Tibial artery (tissue), 4 donors: ENCODE measurements at regions not wholly inside any gene's neighbourhood (a gene's known extent, or its start where the extent isn't known, plus 50 kb on each side); places are given as distances from the start of the nearest gene placed in this dataset.

Experiments
- DNase-seq, 2 donors: peaks; one replicate each; pipeline ENCODE4 v3.0.0-alpha.2; 2019
- H3K27ac ChIP-seq, 2 donors: fragments of 200-600 bp; sonication (generic) in 1 of 2; 1 replicate in 1 of 2; 2 replicates in 1 of 2; pipeline ENCODE4 v1.5.1; 2018 to 2019; ENCODE audit warnings: mild to moderate bottlenecking in 1 of 2
- H3K27me3 ChIP-seq, 2 donors: fragments of 200-600 bp; sonication (generic) in 1 of 2; one replicate each; pipeline versions ENCODE4 v1.5.1 to v1.6.0; 2016 to 2019
- H3K36me3 ChIP-seq, 3 donors: fragments of 200-600 bp; sonication (generic) in 2 of 3; one replicate each; pipeline ENCODE4 v1.5.1; 2016 to 2019; ENCODE audit warnings: mild to moderate bottlenecking in 2 of 3
- H3K4me1 ChIP-seq, 4 donors: fragments of 200-600 bp; sonication (generic) in 2 of 4; 1 replicate in 3 of 4; 2 replicates in 1 of 4; pipeline ENCODE4 v1.5.1; 2016 to 2019
- H3K4me3 ChIP-seq, 2 donors: fragments of 200-600 bp; sonication (generic) in 1 of 2; 1 replicate in 1 of 2; 2 replicates in 1 of 2; pipeline ENCODE4 v1.5.1; 2018 to 2019; ENCODE audit warnings: mild to moderate bottlenecking in 2 of 2
- H3K9me3 ChIP-seq, 3 donors: fragments of 200-600 bp; sonication (generic) in 1 of 3; one replicate each; pipeline ENCODE4 v1.5.1; 2016 to 2019
- intact Hi-C: fragments of 100-400 bp; cut with DNase I; formaldehyde crosslinking; loops from one replicate; pipeline ENCODE4 v1.15.0; 2023; ENCODE audit warnings: low total_unique reads
- TF ChIP-seq, protein P1 (sequence below), 2 experiments: fragments of 200-600 bp in 1 of 2; fragments of 450-650 bp in 1 of 2; IDR thresholded peaks; one replicate each; pipeline ENCODE4 v1.5.1; 2017 to 2019; ENCODE audit warnings: antibody characterized with exemption in 2 of 2, mild to moderate bottlenecking in 1 of 2, moderate library complexity in 1 of 2

DNA sequence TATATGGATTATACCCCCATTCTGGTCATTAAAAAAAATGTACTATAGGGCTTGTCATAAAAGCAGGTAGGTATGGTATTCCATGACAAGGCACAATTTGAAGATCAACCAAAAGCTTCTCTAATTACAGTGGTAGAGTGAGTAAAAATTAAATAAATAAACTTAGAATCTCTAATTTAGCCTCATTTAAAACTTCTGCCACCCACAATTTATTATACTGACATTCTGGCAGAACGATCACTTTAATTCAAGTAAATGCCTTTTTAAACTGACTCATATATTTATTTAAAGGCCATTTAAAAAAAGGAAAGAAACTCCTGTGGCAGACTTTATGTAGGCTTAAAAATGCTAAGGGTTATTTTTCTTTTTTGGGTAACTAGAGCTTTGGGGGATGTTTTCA is 68.3 kb upstream of the PHACTR2 start:
- intact Hi-C loops = no loop called here
- H3K4me3 ChIP-seq = no peak overlapping the region
- H3K4me1 ChIP-seq = peaks cover 0 to 14% (median 4%) of the 10 kb centered on the region in 4 donors
- H3K27ac ChIP-seq = no peak overlapping the region
- TF ChIP-seq, protein P1, sequence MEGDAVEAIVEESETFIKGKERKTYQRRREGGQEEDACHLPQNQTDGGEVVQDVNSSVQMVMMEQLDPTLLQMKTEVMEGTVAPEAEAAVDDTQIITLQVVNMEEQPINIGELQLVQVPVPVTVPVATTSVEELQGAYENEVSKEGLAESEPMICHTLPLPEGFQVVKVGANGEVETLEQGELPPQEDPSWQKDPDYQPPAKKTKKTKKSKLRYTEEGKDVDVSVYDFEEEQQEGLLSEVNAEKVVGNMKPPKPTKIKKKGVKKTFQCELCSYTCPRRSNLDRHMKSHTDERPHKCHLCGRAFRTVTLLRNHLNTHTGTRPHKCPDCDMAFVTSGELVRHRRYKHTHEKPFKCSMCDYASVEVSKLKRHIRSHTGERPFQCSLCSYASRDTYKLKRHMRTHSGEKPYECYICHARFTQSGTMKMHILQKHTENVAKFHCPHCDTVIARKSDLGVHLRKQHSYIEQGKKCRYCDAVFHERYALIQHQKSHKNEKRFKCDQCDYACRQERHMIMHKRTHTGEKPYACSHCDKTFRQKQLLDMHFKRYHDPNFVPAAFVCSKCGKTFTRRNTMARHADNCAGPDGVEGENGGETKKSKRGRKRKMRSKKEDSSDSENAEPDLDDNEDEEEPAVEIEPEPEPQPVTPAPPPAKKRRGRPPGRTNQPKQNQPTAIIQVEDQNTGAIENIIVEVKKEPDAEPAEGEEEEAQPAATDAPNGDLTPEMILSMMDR (IDR thresholded peaks at IDR 0.05) = no peak
- H3K36me3 ChIP-seq = no peaks in the 10 kb centered on the region
- no peaks in the 10 kb centered on the region for H3K27me3 ChIP-seq
- no peak for DNase-seq
- H3K9me3 ChIP-seq = no peaks in the 10 kb centered on the region

DNA sequence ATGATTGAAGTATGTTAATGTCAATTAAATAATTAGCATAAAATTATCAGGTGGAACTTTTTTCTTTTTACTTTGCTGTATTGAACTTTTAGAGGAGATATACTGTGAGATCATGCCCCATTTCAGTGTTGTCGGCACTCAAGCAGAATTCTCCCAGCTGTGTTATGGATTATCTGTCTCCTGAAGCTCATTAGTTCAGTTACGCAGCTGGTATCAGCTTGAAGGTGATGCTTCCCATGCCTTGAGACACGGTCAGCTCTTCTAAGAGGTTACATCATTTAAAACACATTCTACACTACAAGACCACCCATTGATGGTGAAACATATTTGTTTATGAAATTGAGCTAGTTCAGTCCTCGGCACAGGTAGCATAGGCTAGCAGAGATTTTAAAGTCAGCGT is 68.9 kb upstream of the PHACTR2 start:
- no peaks in the 10 kb centered on the region for H3K36me3 ChIP-seq
- H3K27me3 ChIP-seq = no peaks in the 10 kb centered on the region
- peaks cover 0 to 14% (median 4%) of the 10 kb centered on the region in 4 donors for H3K4me1 ChIP-seq
- H3K4me3 ChIP-seq = no peak overlapping the region
- no peaks in the 10 kb centered on the region for H3K9me3 ChIP-seq
- intact Hi-C loops = no loop called here
- TF ChIP-seq, protein P1 (IDR thresholded peaks at IDR 0.05) = no peak
- no peak for DNase-seq
- no peak overlapping the region for H3K27ac ChIP-seq

DNA sequence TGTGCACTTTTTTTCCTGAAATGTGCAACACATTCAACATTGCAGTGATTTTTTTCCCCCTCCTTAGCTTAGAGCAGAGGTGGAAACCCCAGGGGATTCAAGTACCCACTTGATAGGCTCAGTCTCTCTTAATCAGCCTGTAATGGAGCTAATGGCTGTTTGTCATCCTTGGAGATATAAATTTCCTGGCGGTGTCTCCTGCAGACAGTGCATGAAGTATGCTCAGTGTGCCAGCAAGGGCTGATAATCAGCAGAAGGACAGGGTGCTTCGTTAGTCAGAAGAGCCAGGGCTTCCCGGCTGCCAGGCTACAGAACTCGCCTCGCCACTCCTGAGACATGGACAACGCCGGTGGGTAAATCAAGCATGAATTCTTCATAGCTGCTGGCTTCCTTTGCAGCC is 69.8 kb upstream of the PHACTR2 start:
- no peak overlapping the region for H3K4me3 ChIP-seq
- H3K4me1 ChIP-seq = peaks cover 0 to 14% (median 4%) of the 10 kb centered on the region in 4 donors
- TF ChIP-seq, protein P1 (IDR thresholded peaks at IDR 0.05) = no peak
- no peaks in the 10 kb centered on the region for H3K9me3 ChIP-seq
- intact Hi-C loops = no loop called here
- H3K27ac ChIP-seq = no peak overlapping the region
- H3K27me3 ChIP-seq = no peaks in the 10 kb centered on the region
- no peak for DNase-seq
- H3K36me3 ChIP-seq = no peaks in the 10 kb centered on the region

DNA sequence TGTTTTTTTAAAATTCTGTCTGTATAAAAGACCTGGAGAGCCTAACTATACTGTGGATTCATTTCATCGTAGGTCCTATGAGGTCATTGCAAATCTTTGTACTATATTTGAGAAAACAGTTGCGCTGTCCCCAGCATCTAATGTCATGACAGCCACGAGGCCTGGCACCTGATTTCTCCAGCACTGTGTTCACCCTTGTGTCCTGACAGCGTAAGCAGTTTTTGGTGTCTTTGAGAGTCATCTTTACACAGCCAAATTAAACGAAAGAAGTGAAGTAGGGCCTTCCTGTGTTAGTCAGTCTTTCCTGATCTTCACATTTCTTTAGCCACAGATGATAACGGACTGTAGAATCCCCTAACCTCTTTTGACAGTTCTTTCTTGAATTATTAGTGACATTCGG is 70.6 kb upstream of the PHACTR2 start:
- H3K36me3 ChIP-seq = no peaks in the 10 kb centered on the region
- intact Hi-C loops = no loop called here
- DNase-seq = no peak
- TF ChIP-seq, protein P1 (IDR thresholded peaks at IDR 0.05) = no peak
- H3K4me1 ChIP-seq = peaks cover 0 to 14% (median 4%) of the 10 kb centered on the region in 4 donors
- no peaks in the 10 kb centered on the region for H3K27me3 ChIP-seq
- no peak overlapping the region for H3K4me3 ChIP-seq
- H3K27ac ChIP-seq = no peak overlapping the region
- no peaks in the 10 kb centered on the region for H3K9me3 ChIP-seq

DNA sequence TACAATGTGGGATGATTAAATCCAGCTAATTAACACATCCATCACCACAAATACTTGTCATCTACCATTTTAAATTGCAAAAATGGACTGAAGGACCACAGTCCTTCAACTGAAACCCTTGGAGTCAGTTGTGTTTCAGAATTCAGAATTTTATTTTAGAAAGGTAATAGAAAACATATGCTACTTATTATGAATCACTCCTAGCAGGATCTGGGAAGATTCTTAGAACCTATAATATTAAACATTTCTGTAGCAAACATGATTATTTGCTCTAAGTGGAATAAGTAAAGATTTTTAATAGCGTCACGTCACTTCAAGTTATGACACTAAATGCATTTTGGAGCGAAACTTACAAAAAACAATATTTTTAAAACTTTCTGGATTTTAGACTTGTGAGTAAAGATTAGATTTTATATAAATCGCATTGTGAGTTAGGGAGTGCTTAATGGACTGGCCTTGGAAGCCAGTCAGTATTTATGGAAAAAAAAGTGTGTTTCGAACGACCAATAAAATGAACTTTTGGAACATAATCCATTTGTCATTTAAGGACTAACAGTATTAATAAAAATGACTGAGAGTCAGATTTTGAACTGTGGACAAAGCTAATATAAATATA is 71.8 kb upstream of the PHACTR2 start:
- no peak for DNase-seq
- Histone ChIP-seq H3K27me3 (no peaks in the 10 kb centered on the region), H3K9me3 (no peaks in the 10 kb centered on the region), H3K36me3 (no peaks in the 10 kb centered on the region), H3K4me3 (no peak overlapping the region), H3K4me1 (peaks cover 0 to 14% (median 4%) of the 10 kb centered on the region in 4 donors), H3K27ac (no peak overlapping the region)
- intact Hi-C loops = no loop called here
- TF ChIP-seq, protein P1 (IDR thresholded peaks at IDR 0.05) = no peak

DNA sequence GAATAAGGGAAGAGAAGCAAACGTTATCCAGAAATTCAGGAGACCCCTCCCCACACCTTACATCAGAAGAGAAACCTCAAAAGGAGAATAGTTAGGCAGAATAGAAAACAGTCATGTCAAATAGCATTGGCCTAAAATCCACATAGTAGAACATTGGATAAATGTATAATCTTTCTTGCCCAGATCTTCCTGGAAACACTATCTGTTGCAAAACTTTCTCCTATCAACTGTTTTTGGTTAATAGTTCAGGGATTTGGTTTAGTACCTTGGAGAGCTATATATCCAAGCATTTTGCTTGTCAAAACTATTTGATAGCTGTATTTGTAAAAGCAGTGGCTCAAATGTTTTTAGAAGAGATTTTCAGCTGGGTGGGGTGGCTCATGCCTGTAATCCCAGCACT is 74.3 kb upstream of the PHACTR2 start:
- Histone ChIP-seq H3K27me3 (no peaks in the 10 kb centered on the region), H3K9me3 (no peaks in the 10 kb centered on the region), H3K4me1 (peaks cover 0 to 14% (median 4%) of the 10 kb centered on the region in 4 donors), H3K4me3 (no peak overlapping the region), H3K36me3 (no peaks in the 10 kb centered on the region), H3K27ac (no peak overlapping the region)
- no peak for DNase-seq
- intact Hi-C loops = no loop called here
- TF ChIP-seq, protein P1 (IDR thresholded peaks at IDR 0.05) = no peak
